DND-41 (cell line): ENCODE measurements at regions not wholly inside any gene's neighbourhood (a gene's known extent, or its start where the extent isn't known, plus 50 kb on each side); places are given as distances from the start of the nearest gene placed in this dataset.

Experiments
- ATAC-seq: fragments of 200-7000 bp; cut with Tn5 transposase; 3 replicates; pipeline ENCODE4 v1.9.1; 2021; ENCODE audit warnings: low read depth; ENCODE audit not compliant: insufficient read depth
- DNase-seq: peaks from one replicate; pipeline ENCODE4 v3.0.0-alpha.2; 2020
- H2AFZ ChIP-seq: 2 replicates; pipeline ENCODE4 v1.6.0; 2012; ENCODE audit warnings: low read depth, low read length
- H3K27ac ChIP-seq: 2 replicates; pipeline ENCODE4 v1.5.1; 2012; ENCODE audit warnings: low read length, inconsistent platforms
- H3K27me3 ChIP-seq: fragments of 200-600 bp; sonication (generic); 2 replicates; pipeline ENCODE4 v1.6.0; 2012; ENCODE audit warnings: low read length, mild to moderate bottlenecking, inconsistent platforms; ENCODE audit not compliant: insufficient read depth, poor library complexity
- H3K36me3 ChIP-seq: 2 replicates; pipeline ENCODE4 v1.5.1; 2012; ENCODE audit warnings: low read length, inconsistent platforms; ENCODE audit not compliant: insufficient read depth
- H3K4me1 ChIP-seq: 2 replicates; pipeline ENCODE4 v1.5.1; 2012; ENCODE audit warnings: mild to moderate bottlenecking, low read length; ENCODE audit not compliant: insufficient read depth
- H3K4me2 ChIP-seq: 2 replicates; pipeline ENCODE4 v1.6.0; 2012; ENCODE audit warnings: mild to moderate bottlenecking, moderate library complexity, low read length, inconsistent platforms; ENCODE audit not compliant: insufficient read depth
- H3K4me3 ChIP-seq, 2 experiments: fragments of 200-600 bp in 1 of 2; shearing (Covaris generic) in 1 of 2; 2 replicates each; pipeline ENCODE4 v1.5.1; 2012 to 2016; ENCODE audit warnings: inconsistent platforms in 2 of 2, low read length in 2 of 2, mild to moderate bottlenecking in 2 of 2, low read depth in 1 of 2, moderate library complexity in 1 of 2
- H3K79me2 ChIP-seq: 2 replicates; pipeline ENCODE4 v1.6.0; 2012; ENCODE audit warnings: low read length, inconsistent platforms; ENCODE audit not compliant: insufficient read depth
- H3K9ac ChIP-seq: 2 replicates; pipeline ENCODE4 v1.6.0; 2012; ENCODE audit warnings: low read depth, mild to moderate bottlenecking, inconsistent platforms, low read length, moderate library complexity
- H3K9me3 ChIP-seq: 2 replicates; pipeline ENCODE4 v1.5.1; 2012; ENCODE audit warnings: low read length, moderate library complexity, mild to moderate bottlenecking, inconsistent platforms; ENCODE audit not compliant: insufficient read depth, severe bottlenecking
- H4K20me1 ChIP-seq: 2 replicates; pipeline ENCODE4 v1.6.0; 2012; ENCODE audit warnings: low read length; ENCODE audit not compliant: insufficient read depth
- CTCF ChIP-seq: IDR thresholded peaks from 2 replicates; pipeline ENCODE4 v1.5.1; 2012; ENCODE audit warnings: borderline replicate concordance, low read length, moderate library complexity, mild to moderate bottlenecking; ENCODE audit not compliant: poor library complexity, severe bottlenecking; ENCODE audit errors: extremely low read depth
- EZH2 ChIP-seq: IDR thresholded peaks from 3 replicates; pipeline ENCODE4 v1.6.1; 2012; ENCODE audit warnings: borderline replicate concordance, low read depth, mild to moderate bottlenecking, moderate library complexity, low read length, inconsistent platforms; ENCODE audit not compliant: severe bottlenecking

- ATAC-seq, result no peak
- TF ChIP-seq EZH2 (no peak), CTCF (no peak)
- no peaks in the 10 kb centered on the region for H3K36me3 ChIP-seq
- peaks cover 3% of the 10 kb centered on the region; the same call in 1 of the 2 replicates for H4K20me1 ChIP-seq
- no peak overlapping the region for H3K4me2 ChIP-seq
- no peaks in the 10 kb centered on the region for H3K79me2 ChIP-seq
- no peak for DNase-seq
- no peak overlapping the region for H3K27ac ChIP-seq
- H2AFZ ChIP-seq, result no peak overlapping the region
- H3K27me3 ChIP-seq, result peaks cover 17% of the 10 kb centered on the region
- no peaks in the 10 kb centered on the region for H3K4me1 ChIP-seq
- no peaks in the 10 kb centered on the region for H3K9me3 ChIP-seq
- no peak overlapping the region for H3K9ac ChIP-seq
- no peak overlapping the region for H3K4me3 ChIP-seq
Measured at GRCh38 chr1:53378061-53378460, 50.2 kb upstream of the LRP8 start.

GRCh38 chr1:53378932-53379661, 51.2 kb upstream of the LRP8 start:
- no peaks in the 10 kb centered on the region for H3K79me2 ChIP-seq
- TF ChIP-seq EZH2 (no peak), CTCF (no peak)
- DNase-seq (no peak), ATAC-seq (no peak)
- peaks cover 3% of the 10 kb centered on the region; the same call in 1 of the 2 replicates for H4K20me1 ChIP-seq
- no peak overlapping the region for H3K4me2 ChIP-seq
- H3K9ac ChIP-seq, result no peak overlapping the region
- H3K4me3 ChIP-seq, result no peak overlapping the region
- no peak overlapping the region for H2AFZ ChIP-seq
- no peak overlapping the region for H3K27ac ChIP-seq
- no peaks in the 10 kb centered on the region for H3K36me3 ChIP-seq
- H3K9me3 ChIP-seq, result no peaks in the 10 kb centered on the region
- no peaks in the 10 kb centered on the region for H3K4me1 ChIP-seq
- H3K27me3 ChIP-seq, result peaks cover 17% of the 10 kb centered on the region

GRCh38 chr1:53379662-53380002, 51.8 kb upstream of the LRP8 start:
- Histone ChIP-seq H3K79me2 (no peaks in the 10 kb centered on the region), H3K9me3 (no peaks in the 10 kb centered on the region), H3K27ac (no peak overlapping the region), H3K4me2 (no peak overlapping the region), H3K36me3 (no peaks in the 10 kb centered on the region), H4K20me1 (peaks cover 3% of the 10 kb centered on the region; the same call in 1 of the 2 replicates), H3K27me3 (peaks cover 17% of the 10 kb centered on the region), H3K4me1 (no peaks in the 10 kb centered on the region), H3K9ac (no peak overlapping the region), H3K4me3 (no peak overlapping the region), H2AFZ (no peak overlapping the region)
- DNase-seq (no peak), ATAC-seq (no peak)
- TF ChIP-seq EZH2 (no peak), CTCF (no peak)

GRCh38 chr1:53380296-53380695, 52.4 kb upstream of the LRP8 start:
- Histone ChIP-seq H3K9me3 (no peaks in the 10 kb centered on the region), H3K27ac (no peak overlapping the region), H3K4me2 (no peak overlapping the region), H4K20me1 (peaks cover 3% of the 10 kb centered on the region; the same call in 1 of the 2 replicates), H3K4me3 (no peak overlapping the region), H3K9ac (no peak overlapping the region), H2AFZ (no peak overlapping the region), H3K79me2 (no peaks in the 10 kb centered on the region), H3K4me1 (no peaks in the 10 kb centered on the region), H3K27me3 (peaks cover 17% of the 10 kb centered on the region), H3K36me3 (no peaks in the 10 kb centered on the region)
- no peak for ATAC-seq
- no peak for DNase-seq
- no peak for TF ChIP-seq CTCF
- no peak for TF ChIP-seq EZH2
